NCI-H510A treated with DMSO at 0.1 percent for 48 hours (cell line): ENCODE measurements at regions not wholly inside any gene's neighbourhood (a gene's known extent, or its start where the extent isn't known, plus 50 kb on each side); places are given as distances from the start of the nearest gene placed in this dataset.

Experiments
- DNase-seq: peaks from one replicate; lab custom pipeline; 2025; lab: John Stamatoyannopoulos, UW

- DNase-seq = no peak
Observed at GRCh38 chr3:82087958-82088357, 326.5 kb upstream of the GBE1 start.

GRCh38 chr3:82085851-82086475 lies 324.5 kb upstream of the GBE1 start:
- no peak for DNase-seq

- DNase-seq = no peak
Observed at GRCh38 chr3:82085356-82085755, 323.9 kb upstream of the GBE1 start.

- DNase-seq = no peak
Observed at GRCh38 chr3:82084824-82085223, 323.4 kb upstream of the GBE1 start.

- DNase-seq = no peak
Observed at GRCh38 chr3:82082796-82083195, 321.4 kb upstream of the GBE1 start.

GRCh38 chr3:82081351-82081750 lies 319.9 kb upstream of the GBE1 start:
- no peak for DNase-seq

GRCh38 chr3:82080792-82081191 lies 319.3 kb upstream of the GBE1 start:
- no peak for DNase-seq

- DNase-seq = no peak
Observed at GRCh38 chr3:82080261-82080660, 318.8 kb upstream of the GBE1 start.

GRCh38 chr3:82079335-82079890 lies 318.0 kb upstream of the GBE1 start:
- DNase-seq = no peak

- DNase-seq = no peak
Observed at GRCh38 chr3:82078246-82078645, 316.8 kb upstream of the GBE1 start.

GRCh38 chr3:82067420-82067819 lies 306.0 kb upstream of the GBE1 start:
- DNase-seq = no peak

GRCh38 chr3:82058809-82059208 lies 297.4 kb upstream of the GBE1 start:
- no peak for DNase-seq

GRCh38 chr3:82055792-82056191 lies 294.3 kb upstream of the GBE1 start:
- DNase-seq = no peak

GRCh38 chr3:82054849-82055248 lies 293.4 kb upstream of the GBE1 start:
- DNase-seq = no peak

- DNase-seq = no peak
Observed at GRCh38 chr3:82053236-82053635, 291.8 kb upstream of the GBE1 start.

- DNase-seq = no peak
Observed at GRCh38 chr3:82050382-82050781, 288.9 kb upstream of the GBE1 start.

- DNase-seq = no peak
Observed at GRCh38 chr3:82048711-82049110, 287.3 kb upstream of the GBE1 start.

- DNase-seq = no peak
Observed at GRCh38 chr3:82044930-82045705, 283.7 kb upstream of the GBE1 start.

- no peak for DNase-seq
Observed at GRCh38 chr3:82038556-82038955, 277.1 kb upstream of the GBE1 start.

GRCh38 chr3:82033186-82033585 lies 271.7 kb upstream of the GBE1 start:
- DNase-seq = no peak

GRCh38 chr3:82031596-82031995 lies 270.2 kb upstream of the GBE1 start:
- no peak for DNase-seq

- DNase-seq = no peak
Observed at GRCh38 chr3:82030916-82031315, 269.5 kb upstream of the GBE1 start.

- DNase-seq = no peak
Observed at GRCh38 chr3:82022836-82023235, 261.4 kb upstream of the GBE1 start.

- DNase-seq = no peak
Observed at GRCh38 chr3:82020282-82020681, 258.8 kb upstream of the GBE1 start.
